GM21447 (cell line): ENCODE measurements at regions not wholly inside any gene's neighbourhood (a gene's known extent, or its start where the extent isn't known, plus 50 kb on each side); places are given as distances from the start of the nearest gene placed in this dataset.
"Not testable (repeated sequence)": the region's sequence is repeated elsewhere in the genome, so short reads cannot be mapped to it uniquely, and the experiment has no call there.

Experiments
- ATAC-seq: cut with Tn5 transposase; IDR thresholded peaks from one replicate; pipeline ENCODE4 v1.9.1; 2021; ENCODE audit not compliant: unreplicated experiment

DNA sequence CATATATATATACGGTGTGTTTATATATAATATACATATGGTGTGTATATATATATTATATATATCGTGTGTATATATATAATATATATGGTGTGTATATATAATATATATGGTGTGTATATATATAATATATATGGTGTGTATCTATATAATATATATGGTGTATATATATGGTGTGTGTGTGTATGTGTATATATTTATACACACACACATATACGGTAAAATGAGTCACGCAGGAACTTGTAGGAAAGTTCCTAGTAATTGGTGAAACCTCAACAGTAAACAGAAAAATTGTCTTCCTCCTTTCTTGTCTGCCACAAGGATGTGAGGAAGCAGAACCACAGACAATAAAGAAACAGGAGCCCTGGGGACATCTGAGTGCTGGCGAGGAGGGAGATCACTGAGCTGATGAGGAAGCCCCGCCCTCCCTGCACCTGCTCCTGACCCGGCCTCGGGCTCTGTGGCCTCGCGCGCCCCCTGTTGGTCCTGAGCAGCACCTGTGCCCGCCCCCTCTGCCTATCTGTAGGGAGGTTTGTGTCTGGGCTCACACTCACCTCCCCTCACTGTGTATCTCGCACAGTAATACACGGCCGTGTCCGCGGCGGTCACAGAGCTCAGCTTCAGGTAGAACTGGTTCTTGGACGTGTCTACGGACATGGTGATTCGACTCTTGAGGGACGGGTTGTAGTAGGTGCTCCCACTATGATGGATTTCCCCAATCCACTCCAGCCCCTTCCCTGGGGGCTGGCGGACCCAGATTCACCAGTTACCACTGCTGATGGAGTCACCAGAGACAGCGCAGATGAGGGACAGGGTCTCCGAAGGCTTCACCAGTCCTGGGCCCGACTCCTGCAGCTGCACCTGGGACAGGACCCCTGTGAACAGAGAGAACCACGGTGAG, 1079.4 kb downstream of the TMEM121 start:
- no peak for ATAC-seq

DNA sequence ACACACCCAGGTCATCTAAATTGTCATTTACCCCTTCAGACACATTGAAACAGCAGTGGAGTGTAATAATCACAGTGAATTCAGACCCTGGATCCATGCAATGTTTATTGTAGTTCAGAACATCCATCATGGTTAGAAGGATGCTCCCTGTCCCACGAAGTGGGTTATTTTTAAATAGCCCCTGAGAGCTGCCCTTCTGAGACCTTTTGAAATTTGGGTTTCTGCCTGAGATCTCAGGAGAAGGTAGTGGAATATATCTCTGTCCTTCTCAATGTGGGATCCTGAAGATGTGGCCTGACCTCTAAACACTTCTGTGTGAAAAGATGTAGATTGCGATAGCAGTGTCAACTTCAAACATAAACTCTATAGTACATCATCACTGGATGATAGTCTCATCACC, 1080.6 kb downstream of the TMEM121 start:
- ATAC-seq, result no peak

DNA sequence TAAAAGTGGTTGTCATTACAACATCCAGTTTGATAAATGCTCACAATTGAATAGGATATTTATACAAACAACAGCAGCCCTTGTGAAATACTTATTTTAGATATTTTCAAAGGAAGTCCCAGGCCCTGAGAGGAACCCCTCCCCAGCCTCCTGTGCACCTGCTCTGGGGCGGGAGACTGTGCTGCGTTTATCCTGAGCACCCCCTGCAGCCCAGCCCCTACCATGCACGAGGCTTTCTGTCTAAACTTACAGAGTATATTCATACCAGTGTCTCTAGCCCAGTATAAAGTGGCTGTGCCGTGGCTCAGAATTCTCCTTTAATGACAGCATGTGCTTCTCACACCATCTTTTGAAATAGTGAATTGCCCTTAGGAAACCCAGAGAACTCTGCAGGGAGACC, 1084.3 kb downstream of the TMEM121 start:
- no peak for ATAC-seq

DNA sequence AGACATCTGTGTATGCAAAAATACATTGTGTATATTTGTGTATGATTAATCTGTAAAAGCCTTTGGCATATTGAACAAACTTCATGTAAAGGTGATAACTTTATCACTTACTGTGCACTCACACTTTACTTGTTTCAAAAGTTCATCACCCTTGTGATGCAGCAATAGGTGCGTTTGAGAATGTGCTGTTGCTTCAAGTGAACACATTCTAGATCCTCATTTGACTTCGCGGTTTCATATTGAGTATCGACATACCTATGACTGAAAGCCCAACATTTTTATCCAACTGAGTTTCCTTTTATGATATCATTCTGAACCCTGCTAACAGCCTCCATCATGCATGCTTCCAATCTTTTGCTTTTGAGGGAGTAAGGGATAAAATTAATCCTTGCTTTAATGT, 1086.9 kb downstream of the TMEM121 start:
- ATAC-seq, result no peak

DNA sequence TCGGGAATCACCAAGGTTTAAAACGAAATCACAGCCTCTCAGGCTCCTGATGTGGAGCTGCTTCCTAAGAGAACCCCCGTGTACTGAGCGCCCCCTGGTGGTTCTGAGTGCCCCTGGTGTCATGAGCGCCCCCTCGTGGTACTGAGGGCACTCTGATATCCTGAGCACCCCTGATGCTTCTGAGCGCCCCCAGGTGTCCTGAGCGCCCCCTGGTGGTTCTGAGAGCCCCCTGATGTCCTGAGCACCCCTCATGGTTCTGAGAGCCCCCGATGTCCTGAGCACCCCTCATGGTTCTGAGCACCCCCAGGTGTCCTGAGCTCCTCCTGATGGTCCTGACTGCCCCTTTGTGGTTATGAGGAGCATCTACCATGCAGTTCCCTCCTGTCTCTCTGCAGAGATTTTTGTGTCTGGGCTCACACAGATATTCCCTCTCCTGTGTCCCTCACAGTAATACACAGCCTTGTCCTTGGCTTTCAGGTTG, 1092.1 kb downstream of the TMEM121 start:
- peak; percentile 67 for ATAC-seq

DNA sequence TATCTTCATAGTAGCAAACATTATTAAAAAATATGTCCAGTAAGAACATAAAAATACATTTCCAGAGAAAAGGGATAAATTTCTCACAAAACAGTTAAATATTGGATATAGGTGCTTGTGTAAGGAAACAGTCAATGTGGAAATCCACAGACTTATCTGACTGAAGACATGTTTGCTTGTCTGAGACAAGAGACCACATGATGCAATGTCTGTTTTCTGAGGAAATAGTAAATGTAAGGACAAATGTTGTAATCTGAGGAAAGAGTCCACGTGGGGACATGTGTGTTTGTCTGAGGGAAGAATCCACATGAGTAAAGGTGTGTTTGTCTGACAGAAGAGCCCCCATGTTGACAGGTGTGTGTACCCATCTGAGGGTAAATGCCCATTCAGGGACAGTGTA, 1093.2 kb downstream of the TMEM121 start:
- no peak for ATAC-seq

DNA sequence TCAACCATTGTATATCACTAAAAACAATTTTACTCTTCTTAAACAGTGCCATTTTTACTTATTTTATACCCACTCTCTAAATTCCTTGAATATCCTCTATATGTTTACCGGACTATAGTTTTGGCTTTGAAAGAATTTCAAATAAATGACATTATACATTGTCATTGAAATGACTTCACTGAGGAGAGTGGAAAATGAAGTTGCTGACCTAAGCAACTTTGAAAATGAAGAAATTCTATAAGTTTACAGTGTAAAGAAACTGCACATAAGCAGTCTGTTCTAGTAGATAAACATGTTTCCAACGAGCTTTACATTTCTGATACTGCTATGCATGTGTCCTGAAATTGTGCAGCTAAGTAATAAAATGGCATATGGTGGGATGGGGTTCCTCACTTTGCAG, 1094.0 kb downstream of the TMEM121 start:
- ATAC-seq, result no peak

DNA sequence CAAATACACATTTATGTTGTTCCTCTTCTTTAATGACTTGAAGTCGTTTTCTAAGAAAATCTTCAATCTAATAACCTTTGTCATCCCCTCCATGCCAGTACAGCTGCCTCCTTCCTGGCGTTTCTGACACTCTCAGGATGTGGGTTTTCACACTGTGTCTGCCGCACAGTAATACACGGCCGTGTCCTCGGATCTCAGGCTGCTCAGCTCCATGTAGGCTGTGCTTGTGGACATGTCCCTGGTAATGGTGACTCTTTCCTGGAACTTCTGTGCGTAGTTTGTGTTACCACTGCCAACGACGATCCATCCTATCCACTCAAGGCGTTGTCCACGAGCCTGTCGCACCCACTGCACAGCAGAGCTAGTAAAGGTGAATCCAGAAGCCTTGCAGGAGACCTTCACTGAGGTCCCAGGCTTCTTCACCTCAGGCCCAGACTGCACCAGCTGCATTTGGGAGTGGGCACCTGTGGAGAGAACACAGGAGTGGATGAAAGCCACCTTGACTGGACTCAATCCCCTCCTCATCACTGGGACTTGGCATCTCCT, 1095.9 kb downstream of the TMEM121 start:
- ATAC-seq, result no peak

DNA sequence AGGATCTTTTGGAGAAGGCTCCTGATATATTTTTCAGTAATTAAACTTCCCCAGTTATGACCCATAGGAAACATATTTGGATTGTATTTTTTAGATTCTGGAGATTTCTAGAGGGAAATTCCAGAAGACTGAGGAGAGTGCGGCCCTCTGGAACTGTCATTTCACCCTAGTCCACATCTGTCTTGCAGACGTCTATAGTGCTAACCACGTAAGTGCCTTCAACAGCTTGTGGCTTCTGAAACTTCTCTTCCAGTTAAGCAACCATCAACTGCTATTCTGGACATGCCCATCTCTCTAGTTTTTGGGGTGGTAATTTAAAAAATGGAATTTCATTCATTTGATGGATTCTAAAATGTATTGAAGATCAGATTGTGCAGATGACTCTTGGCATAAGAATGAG, 1098.8 kb downstream of the TMEM121 start:
- ATAC-seq, result no peak

DNA sequence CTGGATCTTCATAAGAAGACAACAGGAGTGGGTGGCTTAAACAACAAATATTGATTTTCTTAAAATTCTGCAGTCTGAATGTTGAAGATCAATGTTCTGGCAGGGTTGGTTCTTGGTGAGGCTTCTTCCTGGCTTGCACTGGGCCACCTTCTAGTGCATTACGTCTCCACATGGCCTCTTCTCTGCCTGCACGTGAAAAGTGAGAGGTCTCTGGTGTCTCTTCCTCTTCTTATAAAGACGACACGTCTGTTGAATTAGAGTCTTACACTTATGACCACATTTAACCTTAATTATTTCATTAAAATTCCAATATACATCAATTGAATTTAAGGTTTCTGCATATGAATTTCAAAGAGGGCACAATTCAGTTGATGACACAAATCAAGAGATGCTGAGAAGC, 1100.1 kb downstream of the TMEM121 start:
- not testable (repeated sequence) for ATAC-seq

DNA sequence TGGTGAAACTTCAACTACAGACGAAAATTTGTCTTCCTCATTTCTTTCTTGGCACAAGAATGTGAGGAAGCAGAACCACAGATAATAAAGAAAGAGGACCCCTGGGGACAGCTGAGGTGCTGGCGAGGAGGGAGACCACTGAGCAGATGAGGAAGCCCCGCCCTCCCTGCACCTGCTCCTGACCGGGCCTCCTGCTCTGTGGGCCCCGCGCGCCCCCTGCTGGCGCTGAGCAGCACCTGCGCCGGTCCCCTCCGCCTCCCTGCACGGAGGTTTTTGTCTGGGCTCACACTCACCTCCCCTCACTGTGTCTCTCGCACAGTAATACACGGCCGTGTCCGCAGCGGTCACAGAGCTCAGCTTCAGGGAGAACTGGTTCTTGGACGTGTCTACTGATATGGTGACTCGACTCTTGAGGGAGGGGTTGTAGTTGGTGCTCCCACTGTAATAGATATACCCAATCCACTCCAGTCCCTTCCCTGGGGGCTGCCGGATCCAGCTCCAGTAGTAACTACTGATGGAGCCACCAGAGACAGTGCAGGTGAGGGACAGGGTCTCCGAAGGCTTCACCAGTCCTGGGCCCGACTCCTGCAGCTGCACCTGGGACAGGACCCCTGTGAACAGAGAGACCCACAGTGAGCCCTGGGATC, 1100.7 kb downstream of the TMEM121 start:
- not testable (repeated sequence) for ATAC-seq

DNA sequence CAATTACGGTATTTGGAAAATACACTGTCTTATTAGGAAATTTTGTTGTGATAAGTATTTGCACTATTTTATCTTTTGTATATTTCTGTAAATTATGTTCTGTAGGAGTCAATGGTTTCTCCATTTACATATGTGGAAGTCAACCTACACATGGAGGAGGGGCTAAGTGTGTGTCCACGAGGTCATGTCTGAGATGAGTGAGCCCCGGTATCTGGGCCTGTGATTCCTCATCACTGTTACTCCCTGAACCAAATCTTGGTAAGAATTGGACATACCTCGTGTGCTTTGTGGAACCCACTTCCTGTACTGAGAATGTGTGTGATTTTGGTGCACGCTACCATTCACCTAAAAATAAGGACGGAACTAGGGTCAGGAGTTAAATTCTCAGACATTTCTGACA, 1105.5 kb downstream of the TMEM121 start:
- no peak for ATAC-seq

DNA sequence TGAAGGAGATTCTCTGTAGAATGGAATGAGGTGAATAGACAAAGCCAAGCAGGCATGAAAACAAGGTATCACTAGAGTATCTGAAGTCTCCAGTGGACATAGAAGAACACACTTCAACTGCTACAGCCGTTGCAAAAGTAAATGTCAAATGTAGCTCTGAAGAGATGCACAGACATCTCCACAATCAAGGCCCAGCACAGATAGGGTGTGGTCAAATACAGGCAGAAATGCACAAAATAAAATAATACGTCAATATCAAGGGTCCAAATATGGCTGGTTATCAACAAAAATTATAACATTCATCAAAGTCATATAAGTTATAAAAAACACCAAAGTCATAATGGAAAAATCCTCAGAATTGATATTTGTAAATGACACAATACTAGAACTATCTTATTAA, 1107.3 kb downstream of the TMEM121 start:
- no peak for ATAC-seq

DNA sequence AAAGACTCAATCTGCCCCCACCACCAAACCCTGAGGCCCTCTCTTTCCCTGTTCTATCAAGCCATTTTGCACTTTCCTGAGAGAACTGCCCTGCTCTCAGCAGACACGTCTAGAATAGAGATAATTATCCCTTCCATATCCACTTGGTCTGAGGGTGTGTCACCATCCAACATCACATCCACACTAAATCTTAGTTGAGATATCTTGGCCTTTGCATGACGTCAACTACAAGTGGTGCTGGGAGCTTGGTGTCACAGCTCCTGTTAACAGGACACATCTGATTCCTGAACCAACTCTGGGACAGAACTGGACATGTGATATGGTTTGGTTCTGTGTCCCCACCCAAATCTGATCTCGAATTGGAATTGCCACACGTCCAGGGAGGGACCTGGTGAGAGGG, 1109.2 kb downstream of the TMEM121 start:
- no peak for ATAC-seq

DNA sequence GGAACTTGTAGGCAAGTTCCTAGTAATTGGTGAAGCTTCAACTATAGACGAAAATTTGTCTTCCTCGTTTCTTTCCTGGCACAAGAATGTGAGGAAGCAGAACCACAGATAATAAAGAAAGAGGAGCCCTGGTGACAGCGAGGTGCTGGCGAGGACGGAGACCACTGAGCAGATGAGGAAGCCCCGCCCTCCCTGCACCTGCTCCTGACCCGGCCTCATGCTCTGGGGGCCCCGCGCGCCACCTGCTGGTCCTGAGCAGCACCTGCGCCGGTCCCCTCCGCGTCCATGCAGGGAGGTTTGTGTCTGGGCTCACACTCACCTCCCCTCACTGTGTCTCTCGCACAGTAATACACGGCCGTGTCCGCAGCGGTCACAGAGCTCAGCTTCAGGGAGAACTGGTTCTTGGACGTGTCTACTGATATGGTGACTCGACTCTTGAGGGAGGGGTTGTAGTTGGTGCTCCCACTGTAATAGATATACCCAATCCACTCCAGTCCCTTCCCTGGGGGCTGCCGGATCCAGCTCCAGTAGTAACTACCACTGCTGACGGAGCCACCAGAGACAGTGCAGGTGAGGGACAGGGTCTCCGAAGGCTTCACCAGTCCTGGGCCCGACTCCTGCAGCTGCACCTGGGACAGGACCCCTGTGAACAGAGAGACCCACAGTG, 1112.5 kb downstream of the TMEM121 start:
- ATAC-seq, result not testable (repeated sequence)

DNA sequence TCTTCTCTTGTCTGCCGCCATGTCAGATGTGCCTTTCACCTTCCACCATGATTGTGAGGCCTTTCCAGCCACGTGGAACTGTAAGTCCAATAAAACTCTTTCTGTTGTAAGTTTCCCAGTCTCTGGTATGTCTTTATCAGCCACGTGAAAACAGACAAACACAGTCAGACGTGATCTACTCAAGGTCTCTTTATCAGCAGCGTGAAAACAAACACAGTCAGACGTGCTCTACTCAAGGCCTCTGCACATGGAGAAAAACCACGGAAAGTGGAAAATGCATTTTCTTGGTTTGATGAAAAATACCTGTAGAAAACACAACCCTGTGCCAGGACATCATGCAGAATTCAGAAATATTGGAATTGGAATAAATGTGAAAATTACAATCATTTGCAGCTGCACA, 1115.7 kb downstream of the TMEM121 start:
- ATAC-seq, result no peak

DNA sequence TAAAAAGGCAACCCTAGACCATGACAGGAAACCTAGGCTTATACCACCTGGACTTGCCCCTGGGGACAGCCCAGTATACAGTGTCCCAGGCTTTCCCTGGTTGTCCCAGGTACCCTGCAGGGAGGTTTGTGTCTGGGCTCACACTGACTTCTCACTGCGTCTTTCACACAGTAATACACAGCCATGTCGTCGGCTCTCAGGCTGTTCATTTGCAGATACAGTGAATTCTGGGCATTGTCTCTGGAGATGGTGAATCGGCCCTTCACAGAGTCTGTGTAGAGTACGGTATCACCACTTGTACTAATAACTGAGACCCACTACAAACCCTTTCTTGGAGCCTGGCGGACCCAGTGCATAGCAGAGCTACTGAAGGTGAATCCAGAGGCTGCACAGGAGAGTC, 1116.6 kb downstream of the TMEM121 start:
- not testable (repeated sequence) for ATAC-seq

DNA sequence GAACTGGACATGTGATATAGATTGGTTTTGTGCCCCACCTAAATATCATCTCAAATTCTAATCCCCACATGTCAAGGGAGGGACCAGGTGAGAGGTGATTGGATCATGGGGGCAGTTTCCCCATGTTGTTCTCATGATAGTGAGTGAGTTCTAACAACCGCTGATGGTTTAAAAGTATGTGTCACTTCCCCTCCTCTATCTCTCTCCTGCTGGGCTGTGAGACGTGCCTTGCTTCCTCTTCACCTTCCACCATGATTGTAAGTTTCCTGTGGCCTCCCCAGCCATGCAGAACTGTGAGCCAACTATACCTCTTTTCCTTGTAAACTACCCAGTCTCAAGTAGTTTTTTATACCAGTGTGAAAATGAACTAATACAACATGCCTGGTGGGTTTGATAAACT, 1122.5 kb downstream of the TMEM121 start:
- ATAC-seq, result not testable (repeated sequence)

DNA sequence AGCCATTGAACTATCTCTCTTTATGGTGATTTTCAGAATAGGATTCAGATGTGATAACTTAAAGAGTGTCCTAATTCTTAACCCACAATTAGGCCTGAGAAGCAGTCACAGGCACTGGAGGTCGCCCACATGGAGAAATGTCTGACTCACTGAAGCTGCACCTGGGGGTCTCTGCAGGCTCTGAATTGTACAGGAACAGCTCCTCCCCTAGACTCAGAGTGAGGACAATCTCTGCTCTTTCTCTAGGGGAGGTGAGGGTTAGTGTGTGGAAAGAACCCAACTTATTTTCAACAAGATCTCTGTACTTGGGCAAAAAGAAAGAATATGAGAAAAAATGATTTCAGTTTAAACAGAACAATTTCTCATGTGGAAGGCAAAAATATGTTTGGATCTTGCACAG, 1124.6 kb downstream of the TMEM121 start:
- ATAC-seq, result no peak

DNA sequence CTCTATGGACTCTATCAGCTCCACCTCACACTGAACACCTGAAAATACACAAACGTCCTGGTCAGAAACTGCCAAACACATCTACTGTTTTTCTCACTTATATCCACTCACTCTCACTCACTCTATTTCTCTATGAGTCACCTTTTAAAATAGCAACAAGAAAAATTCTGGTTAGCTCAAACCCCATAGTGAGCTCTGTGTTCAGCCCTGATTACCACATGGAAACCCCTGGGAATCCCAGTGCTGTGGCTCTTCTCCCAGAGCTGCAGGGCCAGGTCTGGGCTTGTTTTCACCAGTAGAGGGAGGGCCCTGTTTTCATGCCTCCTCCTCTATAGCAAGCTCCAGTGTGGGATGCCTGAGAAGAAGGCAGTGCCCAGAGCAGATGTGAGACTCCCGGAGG, 1126.1 kb downstream of the TMEM121 start:
- no peak for ATAC-seq

DNA sequence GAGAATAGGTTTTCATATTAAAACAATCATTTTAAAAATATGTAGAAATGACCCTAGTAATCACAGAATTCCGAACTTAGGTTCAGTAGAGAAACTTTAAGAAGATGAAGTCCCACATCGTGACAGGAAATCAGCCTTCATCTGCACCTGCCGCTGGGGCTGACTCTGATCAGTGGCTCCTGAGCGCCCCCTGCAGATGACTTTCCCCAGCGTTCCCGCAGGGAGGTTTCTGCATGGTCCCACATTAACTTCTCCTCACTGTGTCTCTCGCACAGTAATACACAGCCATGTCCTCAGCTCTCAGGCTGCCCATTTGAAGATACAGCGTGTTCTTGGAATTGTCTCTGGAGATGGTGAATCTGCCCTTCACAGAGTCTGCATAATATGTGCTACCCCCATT, 1131.1 kb downstream of the TMEM121 start:
- ATAC-seq, result no peak
